Erythroblast (primary cell): ENCODE measurements at regions not wholly inside any gene's neighbourhood (a gene's known extent, or its start where the extent isn't known, plus 50 kb on each side); places are given as distances from the start of the nearest gene placed in this dataset.

Experiments used
- GATA1 ChIP-seq: IDR thresholded peaks from 2 replicates; pipeline ENCODE4 v1.6.1; 2011; ENCODE audit warnings: low read depth, mild to moderate bottlenecking, control low read depth, low read length, moderate library complexity
- POLR2A ChIP-seq: IDR thresholded peaks from 2 replicates; pipeline ENCODE4 v1.6.1; 2011; ENCODE audit warnings: mild to moderate bottlenecking, low read length

GRCh38 chr1:221031458-221032203 lies 152.4 kb downstream of the HLX start:
- TF ChIP-seq POLR2A (no peak), GATA1 (no peak)
